GM12872 (cell line): ENCODE measurements at regions not wholly inside any gene's neighbourhood (a gene's known extent, or its start where the extent isn't known, plus 50 kb on each side); places are given as distances from the start of the nearest gene placed in this dataset.

ENCODE experiments used
- TF ChIP-seq, protein P1 (sequence below): IDR thresholded peaks from 3 replicates; pipeline ENCODE4 v1.5.1; 2011; ENCODE audit warnings: low read depth, mild to moderate bottlenecking, low read length, moderate library complexity; ENCODE audit not compliant: insufficient read depth

DNA sequence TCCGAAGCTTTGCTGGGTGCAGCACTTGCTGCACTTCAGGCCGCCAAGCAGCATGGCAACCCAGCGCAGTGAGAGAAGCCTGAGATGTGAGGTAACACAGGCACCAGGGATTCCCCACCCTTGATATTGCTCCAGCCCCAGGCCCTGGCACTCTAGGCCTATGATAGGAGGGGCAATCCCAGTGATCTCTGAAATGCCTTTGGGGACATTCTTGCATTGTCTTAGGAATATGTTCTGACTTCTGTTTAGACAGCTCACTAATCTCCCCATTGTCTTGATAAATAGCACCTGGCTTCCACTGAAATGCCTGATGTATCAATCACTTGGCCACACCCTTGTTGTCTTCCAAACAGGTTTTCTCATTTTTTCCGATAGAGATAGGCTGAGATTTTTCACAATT, 102.8 kb downstream of the SOX14 start:
- TF ChIP-seq, protein P1, sequence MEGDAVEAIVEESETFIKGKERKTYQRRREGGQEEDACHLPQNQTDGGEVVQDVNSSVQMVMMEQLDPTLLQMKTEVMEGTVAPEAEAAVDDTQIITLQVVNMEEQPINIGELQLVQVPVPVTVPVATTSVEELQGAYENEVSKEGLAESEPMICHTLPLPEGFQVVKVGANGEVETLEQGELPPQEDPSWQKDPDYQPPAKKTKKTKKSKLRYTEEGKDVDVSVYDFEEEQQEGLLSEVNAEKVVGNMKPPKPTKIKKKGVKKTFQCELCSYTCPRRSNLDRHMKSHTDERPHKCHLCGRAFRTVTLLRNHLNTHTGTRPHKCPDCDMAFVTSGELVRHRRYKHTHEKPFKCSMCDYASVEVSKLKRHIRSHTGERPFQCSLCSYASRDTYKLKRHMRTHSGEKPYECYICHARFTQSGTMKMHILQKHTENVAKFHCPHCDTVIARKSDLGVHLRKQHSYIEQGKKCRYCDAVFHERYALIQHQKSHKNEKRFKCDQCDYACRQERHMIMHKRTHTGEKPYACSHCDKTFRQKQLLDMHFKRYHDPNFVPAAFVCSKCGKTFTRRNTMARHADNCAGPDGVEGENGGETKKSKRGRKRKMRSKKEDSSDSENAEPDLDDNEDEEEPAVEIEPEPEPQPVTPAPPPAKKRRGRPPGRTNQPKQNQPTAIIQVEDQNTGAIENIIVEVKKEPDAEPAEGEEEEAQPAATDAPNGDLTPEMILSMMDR: no peak

DNA sequence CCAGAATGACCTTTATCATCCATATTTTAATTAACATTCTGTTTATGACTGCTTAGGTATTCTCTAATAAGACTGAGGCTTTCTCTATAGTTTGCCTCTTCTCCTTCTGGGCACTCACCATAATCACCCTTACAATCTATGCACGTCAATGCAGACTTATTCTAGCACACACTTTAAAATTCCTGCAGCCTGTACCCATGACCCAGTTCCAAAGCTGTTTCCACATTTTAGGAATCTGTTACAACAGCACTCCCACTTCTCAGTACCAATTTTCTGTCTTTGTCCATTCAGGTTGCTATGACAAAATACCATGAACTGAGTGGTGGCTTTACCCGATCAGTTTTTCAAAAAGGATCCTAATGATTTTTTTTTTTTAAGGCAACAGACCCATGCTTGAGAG, 103.5 kb downstream of the SOX14 start:
- TF ChIP-seq, protein P1: no peak

DNA sequence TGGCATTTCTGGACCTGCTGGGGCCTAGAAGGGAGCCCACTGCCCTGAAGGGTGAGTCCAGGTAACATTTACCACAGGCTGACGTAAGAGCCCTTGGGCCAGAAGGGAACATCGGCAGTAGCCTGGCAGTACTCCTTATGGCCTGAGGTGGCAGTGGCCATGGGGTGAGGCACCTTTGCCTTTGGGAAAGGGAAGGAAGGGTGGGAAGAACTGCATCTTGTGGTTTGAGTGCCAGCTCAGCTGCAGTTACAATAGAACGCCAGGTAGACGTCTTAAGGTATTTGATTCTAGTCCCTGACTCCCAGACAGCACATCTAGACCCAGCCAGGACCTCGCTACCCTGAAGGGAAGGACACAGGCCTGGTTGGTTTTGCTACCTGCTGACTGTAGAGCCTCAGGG, 104.9 kb downstream of the SOX14 start:
- TF ChIP-seq, protein P1: no peak

DNA sequence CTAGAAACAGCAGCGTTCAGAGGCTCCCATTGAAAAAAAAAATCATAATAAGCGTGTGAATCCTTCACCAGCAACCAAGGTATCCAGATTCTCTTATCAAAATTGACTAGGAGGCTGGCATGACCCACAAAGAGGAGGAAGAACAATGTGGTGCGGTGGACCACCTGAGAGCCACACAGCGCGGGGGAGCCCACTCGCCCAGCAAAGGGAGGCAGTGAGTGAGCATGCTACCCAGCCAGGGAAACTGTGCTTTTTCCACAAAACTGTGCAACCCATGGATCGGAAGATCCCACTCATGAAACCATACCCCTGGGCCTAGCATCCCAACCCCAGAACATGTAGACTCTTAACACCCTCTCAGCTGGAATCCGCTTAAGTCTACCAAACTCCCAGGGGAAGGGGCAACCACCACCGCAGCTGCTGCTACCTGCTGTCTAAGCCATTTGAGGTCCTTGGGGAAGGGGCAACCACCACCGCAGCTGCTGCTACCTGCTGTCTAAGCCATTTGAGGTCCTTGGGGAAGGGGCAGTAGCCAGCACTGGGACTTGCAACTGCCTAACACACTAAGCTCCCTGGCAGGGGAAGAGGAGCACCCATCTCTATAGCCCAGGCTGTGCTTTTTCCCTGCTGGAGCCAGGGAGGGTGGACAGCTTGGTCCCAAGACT, 102.8 kb upstream of the CLDN18 start:
- TF ChIP-seq, protein P1: no peak

DNA sequence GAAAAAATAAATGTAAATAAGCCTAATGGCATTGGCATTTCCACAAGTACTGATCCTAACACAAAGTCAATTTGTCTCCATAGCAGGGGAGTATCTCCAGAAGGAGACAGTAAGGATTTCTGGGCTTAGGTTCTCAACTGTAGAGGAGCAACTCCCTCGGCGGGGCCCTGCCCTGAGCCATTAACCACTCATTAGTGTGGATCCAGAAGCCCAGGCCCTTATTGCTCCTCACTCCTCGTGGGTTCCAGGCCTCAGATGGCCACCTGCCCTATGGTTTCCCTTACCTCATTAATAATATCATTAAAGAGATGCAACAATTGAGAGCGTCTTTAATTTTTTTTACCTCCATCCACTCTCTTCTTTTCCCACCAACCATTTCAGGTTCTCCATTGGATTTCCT, 85.3 kb upstream of the CLDN18 start:
- TF ChIP-seq, protein P1: no peak

DNA sequence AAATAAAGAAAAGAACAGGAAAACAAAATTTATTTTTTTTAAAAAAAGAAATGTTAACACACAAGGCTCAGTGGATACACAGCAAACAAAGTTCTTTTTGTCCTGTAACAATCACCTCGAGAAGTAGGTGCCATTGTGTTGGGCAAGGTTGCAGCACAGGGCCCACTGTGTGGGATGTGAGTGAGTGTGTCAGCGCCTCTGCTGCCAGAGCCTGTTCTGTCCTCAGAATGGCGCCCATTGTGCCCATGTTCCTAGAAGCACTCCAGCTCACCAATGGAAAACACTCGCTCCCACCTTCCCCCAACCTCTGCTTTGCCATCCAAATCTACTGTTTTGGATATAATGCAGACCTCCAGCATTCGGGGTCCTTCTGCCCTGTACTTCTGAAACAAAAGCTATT, 84.9 kb upstream of the CLDN18 start:
- TF ChIP-seq, protein P1: no peak

DNA sequence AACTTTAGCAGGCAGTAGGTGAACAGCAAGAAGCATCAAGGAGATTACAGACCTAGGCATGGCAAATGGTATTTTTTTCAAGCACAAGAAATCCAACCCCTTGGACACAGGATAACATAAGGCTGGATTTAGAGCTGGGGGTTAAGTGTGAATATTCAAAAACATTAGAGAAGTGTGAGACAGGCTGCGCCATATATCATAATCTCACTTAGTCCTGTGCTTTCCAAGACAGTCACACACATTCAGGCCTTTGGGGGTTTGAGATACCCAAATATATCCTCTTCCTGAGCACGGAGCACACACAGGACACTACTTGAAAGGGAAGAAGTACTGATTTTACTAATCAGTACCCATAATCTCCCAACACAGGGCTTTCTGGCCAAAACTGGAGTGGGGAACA, 83.0 kb upstream of the CLDN18 start:
- TF ChIP-seq, protein P1: no peak
